PC-3 (cell line): ENCODE measurements at regions not wholly inside any gene's neighbourhood (a gene's known extent, or its start where the extent isn't known, plus 50 kb on each side); places are given as distances from the start of the nearest gene placed in this dataset.

ENCODE experiments used
- ATAC-seq: fragments of 200-7000 bp; cut with Tn5 transposase; 2 replicates; pipeline ENCODE4 v1.9.1; 2020; ENCODE audit warnings: mild to moderate bottlenecking, moderate library complexity
- BruUV-seq: library from RNA; stranded (reverse); fragments of 400-500 nt; replicated peaks from 2 replicates; lab custom pipeline; 2021; lab: Mats Ljungman, UMichigan
- CTCF ChIA-PET: fragments of 300-600 bp; sonication (Branson Sonifier 250); formaldehyde crosslinking; loops from one replicate; lab custom pipeline; 2022; ENCODE audit warnings: antibody characterized with exemption; lab: Charles Lee
- POLR2A ChIA-PET: fragments of 300-600 bp; sonication (Branson Sonifier 250); formaldehyde crosslinking; loops from one replicate; lab custom pipeline; 2022; ENCODE audit warnings: antibody characterized with exemption; ENCODE audit not compliant: unreplicated experiment; lab: Charles Lee
- DNase-seq: peaks from one replicate; pipeline ENCODE4 v3.0.0-alpha.2; 2015
- H2AFZ ChIP-seq: fragments of 300-600 bp; sonication (generic); 2 replicates; pipeline ENCODE4 v1.6.0; 2016; ENCODE audit warnings: antibody characterized with exemption, low read length
- H3F3A ChIP-seq: fragments of 300-600 bp; sonication (generic); one replicate; pipeline ENCODE4 v1.6.0; 2017; ENCODE audit warnings: antibody characterized with exemption, low read length, control low read depth, mild to moderate bottlenecking; ENCODE audit not compliant: unreplicated experiment
- H3K27ac ChIP-seq: fragments of 300-600 bp; sonication (generic); 2 replicates; pipeline ENCODE4 v1.5.1; 2016; ENCODE audit warnings: mild to moderate bottlenecking, low read length
- H3K27me3 ChIP-seq: fragments of 300-600 bp; sonication (generic); 2 replicates; pipeline ENCODE4 v1.6.1; 2016; ENCODE audit warnings: low read length, mixed read lengths
- H3K36me3 ChIP-seq: fragments of 300-600 bp; sonication (generic); 2 replicates; pipeline ENCODE4 v1.6.1; 2016; ENCODE audit warnings: low read depth, mixed run types, low read length, mixed read lengths
- H3K4me1 ChIP-seq: fragments of 300-600 bp; sonication (generic); 2 replicates; pipeline ENCODE4 v1.5.1; 2016; ENCODE audit warnings: low read length; ENCODE audit not compliant: insufficient read depth
- H3K4me2 ChIP-seq: fragments of 300-600 bp; sonication (generic); 2 replicates; pipeline ENCODE4 v1.6.0; 2016; ENCODE audit warnings: low read length
- H3K4me3 ChIP-seq: fragments of 300-600 bp; sonication (generic); 2 replicates; pipeline ENCODE4 v1.5.1; 2016; ENCODE audit warnings: mild to moderate bottlenecking, low read length, mixed read lengths
- H3K79me2 ChIP-seq: fragments of 300-600 bp; sonication (generic); 2 replicates; pipeline ENCODE4 v1.6.1; 2017; ENCODE audit warnings: low read length, mixed read lengths
- H3K9ac ChIP-seq: fragments of 300-600 bp; sonication (generic); 2 replicates; pipeline ENCODE4 v1.6.0; 2016; ENCODE audit warnings: mild to moderate bottlenecking, low read length
- H3K9me2 ChIP-seq: fragments of 300-600 bp; sonication (generic); replicated peaks from 2 replicates; pipeline ENCODE4 v1.6.1; 2016; ENCODE audit warnings: mixed run types, low read length, mixed read lengths
- H3K9me3 ChIP-seq: fragments of 300-600 bp; sonication (generic); 2 replicates; pipeline ENCODE4 v1.6.1; 2016; ENCODE audit warnings: low read length, mixed read lengths
- H4K20me1 ChIP-seq: fragments of 300-600 bp; sonication (generic); 2 replicates; pipeline ENCODE4 v1.6.1; 2016; ENCODE audit warnings: low read length, mixed read lengths
- CTCF ChIP-seq: fragments of 300-600 bp; sonication (generic); conservative IDR thresholded peaks from 2 replicates; pipeline ENCODE4 v1.5.1; 2017; ENCODE audit warnings: antibody characterized with exemption, low read depth, mild to moderate bottlenecking, low read length
- EZH2 ChIP-seq: fragments of 300-600 bp; sonication (generic); IDR thresholded peaks from one replicate; pipeline ENCODE4 v1.6.1; 2017; ENCODE audit warnings: antibody characterized with exemption, mild to moderate bottlenecking, low read length; ENCODE audit not compliant: unreplicated experiment
- EZH2phosphoT487 ChIP-seq: fragments of 300-600 bp; sonication (generic); IDR thresholded peaks from 2 replicates; pipeline ENCODE4 v1.6.1; 2018; ENCODE audit warnings: mild to moderate bottlenecking, antibody characterized with exemption, low read length, borderline replicate concordance
- intact Hi-C: fragments of 100-400 bp; cut with micrococcal nuclease; formaldehyde crosslinking; loops from 2 replicates; pipeline ENCODE4 v1.9.0; 2023

DNA sequence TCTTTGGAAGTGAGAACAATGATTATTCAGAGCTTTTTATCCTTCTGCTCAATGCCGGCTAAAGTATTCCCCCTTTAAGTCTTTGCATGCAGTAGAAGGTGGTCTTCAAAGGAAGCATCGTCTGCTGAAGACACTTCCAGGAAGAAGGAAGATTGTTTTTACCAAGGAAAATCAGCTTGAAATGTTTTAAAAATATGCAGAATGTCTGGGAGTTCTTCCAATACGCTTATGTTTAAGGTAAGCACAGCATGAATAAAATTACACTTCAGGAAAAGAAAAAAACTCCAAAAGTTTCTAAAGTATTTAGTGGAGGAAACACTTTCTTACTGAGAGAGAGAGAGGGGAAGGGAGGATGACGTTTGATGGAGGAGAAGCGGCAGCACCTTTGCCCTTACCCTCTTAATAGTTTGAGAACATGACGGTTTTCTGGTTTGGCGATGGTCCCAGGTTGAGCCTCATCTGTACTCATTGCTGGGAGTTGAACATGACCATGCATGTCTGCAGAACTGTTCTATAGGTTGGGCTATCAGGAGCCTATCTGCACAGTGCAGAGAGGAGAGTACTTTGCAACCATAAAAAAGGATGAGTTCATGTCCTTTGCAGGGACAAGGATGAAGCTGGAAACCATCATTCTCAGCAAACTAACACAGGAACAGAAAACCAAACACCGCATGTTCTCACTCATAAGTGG, 338.1 kb downstream of the ACTR3B start:
- CTCF ChIA-PET: no interaction called here
- H3K9me2 ChIP-seq: no peaks in the 10 kb centered on the region
- no peaks in the 10 kb centered on the region for H3K79me2 ChIP-seq
- no peaks in the 10 kb centered on the region for H3F3A ChIP-seq
- H3K36me3 ChIP-seq: no peaks in the 10 kb centered on the region
- no peak overlapping the region for H3K4me2 ChIP-seq
- H3K9ac ChIP-seq: no peak overlapping the region
- H3K27ac ChIP-seq: no peak overlapping the region
- BruUV-seq: no TSS peak
- no peak for ATAC-seq
- H3K4me1 ChIP-seq: no peaks in the 10 kb centered on the region
- H2AFZ ChIP-seq: no peak overlapping the region
- DNase-seq: no peak
- H3K9me3 ChIP-seq: no peaks in the 10 kb centered on the region
- TF ChIP-seq EZH2phosphoT487 (no peak), EZH2 (no peak), CTCF (no peak)
- POLR2A ChIA-PET: no interaction called here
- intact Hi-C loops: no loop called here
- peaks cover 15% of the 10 kb centered on the region; the same call in 1 of the 2 replicates for H3K27me3 ChIP-seq
- no peaks in the 10 kb centered on the region for H4K20me1 ChIP-seq
- no peak overlapping the region for H3K4me3 ChIP-seq

DNA sequence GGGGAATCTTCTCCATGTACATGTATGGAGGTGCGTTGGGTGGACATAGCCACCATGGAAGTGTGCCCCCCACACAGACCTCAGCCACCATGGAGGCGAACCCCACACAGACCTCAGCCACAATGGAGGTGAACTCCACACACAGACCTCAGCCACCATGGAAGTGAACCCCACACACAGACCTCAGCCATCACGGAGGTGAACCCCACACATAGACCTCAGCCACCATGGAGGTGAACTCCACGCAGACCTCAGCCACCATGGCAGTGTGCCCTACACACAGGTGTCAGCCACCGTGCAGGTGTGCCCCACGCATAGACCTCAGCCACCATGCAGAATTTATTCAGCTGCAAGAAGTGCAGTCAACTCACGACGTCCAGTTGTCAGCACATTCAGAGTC, 339.7 kb downstream of the ACTR3B start:
- Histone ChIP-seq H3K27ac (no peak overlapping the region), H3K4me1 (no peaks in the 10 kb centered on the region), H3K79me2 (no peaks in the 10 kb centered on the region), H2AFZ (no peak overlapping the region), H3K36me3 (no peaks in the 10 kb centered on the region), H3K9me2 (no peaks in the 10 kb centered on the region), H3F3A (no peaks in the 10 kb centered on the region), H3K4me2 (no peak overlapping the region), H3K9ac (no peak overlapping the region), H3K9me3 (no peaks in the 10 kb centered on the region), H4K20me1 (no peaks in the 10 kb centered on the region), H3K27me3 (peaks cover 10% of the 10 kb centered on the region; the same call in 1 of the 2 replicates), H3K4me3 (no peak overlapping the region)
- BruUV-seq: no TSS peak
- TF ChIP-seq EZH2 (no peak), CTCF (no peak), EZH2phosphoT487 (no peak)
- intact Hi-C loops: no loop called here
- ATAC-seq: no peak
- DNase-seq: no peak
- CTCF ChIA-PET: no interaction called here
- POLR2A ChIA-PET: no interaction called here

DNA sequence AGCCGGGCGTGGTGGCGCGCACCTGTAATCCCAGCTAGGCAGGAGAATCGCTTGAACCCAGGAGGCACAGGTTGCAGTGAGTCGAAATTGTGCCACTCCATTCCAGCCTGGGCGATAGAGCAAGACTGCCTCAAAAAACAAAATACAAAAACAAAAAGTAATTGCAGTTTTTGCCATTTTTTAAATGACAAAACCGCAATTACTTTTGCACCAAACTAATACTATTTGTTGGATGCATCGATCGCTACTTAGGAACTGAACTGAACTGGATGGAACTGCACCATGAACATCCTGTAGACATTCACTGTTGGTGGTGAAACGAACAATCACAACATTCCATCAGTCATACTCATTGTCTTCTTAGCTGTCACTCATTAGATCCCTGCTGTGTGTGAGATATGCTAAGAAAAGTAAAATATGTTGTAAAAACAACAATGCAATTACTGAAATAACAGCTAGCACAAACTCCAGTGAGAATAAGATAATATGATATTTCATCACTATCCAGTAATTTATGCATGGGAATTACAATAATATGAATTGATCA, 341.2 kb downstream of the ACTR3B start:
- H3K4me3 ChIP-seq: no peak overlapping the region
- no peak for TF ChIP-seq CTCF
- TF ChIP-seq EZH2phosphoT487: no peak
- no peak for TF ChIP-seq EZH2
- ChIA-PET POLR2A (no interaction called here), CTCF (no interaction called here)
- no peak overlapping the region for H3K9ac ChIP-seq
- H4K20me1 ChIP-seq: no peaks in the 10 kb centered on the region
- H3K79me2 ChIP-seq: no peaks in the 10 kb centered on the region
- no TSS peak for BruUV-seq
- H3K4me2 ChIP-seq: no peak overlapping the region
- no peaks in the 10 kb centered on the region for H3K9me2 ChIP-seq
- DNase-seq (no peak), ATAC-seq (no peak)
- no peaks in the 10 kb centered on the region for H3K9me3 ChIP-seq
- H3K27ac ChIP-seq: no peak overlapping the region
- H3K4me1 ChIP-seq: no peaks in the 10 kb centered on the region
- H2AFZ ChIP-seq: no peak overlapping the region
- H3K36me3 ChIP-seq: no peaks in the 10 kb centered on the region
- H3K27me3 ChIP-seq: peaks cover 3% of the 10 kb centered on the region; the same call in 1 of the 2 replicates
- intact Hi-C loops: no loop called here
- no peaks in the 10 kb centered on the region for H3F3A ChIP-seq
